GM19438 (cell line): ENCODE measurements at regions not wholly inside any gene's neighbourhood (a gene's known extent, or its start where the extent isn't known, plus 50 kb on each side); places are given as distances from the start of the nearest gene placed in this dataset.

Experiments
- ATAC-seq: cut with Tn5 transposase; IDR thresholded peaks from one replicate; pipeline ENCODE4 v1.9.1; 2021; ENCODE audit warnings: low read depth; ENCODE audit not compliant: unreplicated experiment

DNA sequence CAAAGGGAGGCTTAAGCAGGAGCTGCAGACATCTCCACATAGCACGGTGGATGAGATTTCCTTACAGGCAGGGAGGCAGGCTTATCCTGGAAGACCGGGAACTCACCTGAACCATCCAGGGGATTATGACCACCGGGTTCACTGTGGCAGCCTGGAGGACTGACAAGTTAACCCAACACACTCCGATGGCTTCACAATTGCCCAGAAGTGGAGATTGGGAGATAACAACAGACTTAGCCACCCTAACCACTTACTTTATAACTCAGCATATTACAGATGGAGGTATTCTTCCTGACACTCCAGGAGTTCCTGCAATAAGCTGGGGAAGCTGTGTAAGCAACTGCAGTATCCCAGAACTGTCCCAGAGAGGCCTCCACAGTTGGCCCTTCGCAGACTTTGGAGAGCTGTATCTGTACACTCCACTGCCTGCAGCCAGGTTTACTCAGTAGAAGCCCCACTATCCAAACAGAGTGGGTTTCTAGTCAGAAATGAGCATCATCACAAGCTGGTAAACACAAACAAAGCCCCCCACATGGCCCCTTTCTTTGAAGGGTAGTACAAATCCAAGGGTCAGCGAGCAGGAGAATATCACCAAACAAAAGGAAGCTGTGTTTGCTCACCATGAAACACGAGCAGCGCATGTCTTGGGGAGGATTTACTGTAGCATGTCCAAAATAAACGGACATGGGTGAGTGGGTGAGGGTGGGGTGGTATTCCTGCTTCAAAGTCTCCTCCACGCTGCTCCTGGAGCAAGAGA lies 462.2 kb downstream of the RASEF start:
- ATAC-seq: no peak

DNA sequence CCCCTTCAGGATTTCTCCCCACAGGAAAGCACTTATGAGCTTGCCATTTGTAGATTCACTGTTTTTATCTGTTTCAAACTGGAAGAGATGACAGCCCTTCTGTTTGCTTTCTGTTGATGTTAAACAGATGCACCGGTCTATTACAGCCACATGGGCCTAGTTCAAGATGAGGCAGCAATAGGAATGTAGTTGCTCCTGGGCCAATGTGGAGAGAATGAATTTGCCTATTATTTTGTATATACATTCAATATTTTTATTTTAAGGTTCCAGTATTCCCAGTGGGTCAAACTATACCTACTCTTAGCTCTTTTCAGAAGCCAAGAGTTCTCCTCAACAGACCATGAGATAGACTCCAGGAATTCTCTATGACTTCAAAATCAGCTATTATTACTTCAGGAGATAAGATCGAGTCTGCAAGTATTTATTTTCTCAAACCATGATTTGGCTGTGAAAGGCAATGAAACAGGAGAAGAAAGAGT lies 461.6 kb downstream of the RASEF start:
- ATAC-seq: no peak

DNA sequence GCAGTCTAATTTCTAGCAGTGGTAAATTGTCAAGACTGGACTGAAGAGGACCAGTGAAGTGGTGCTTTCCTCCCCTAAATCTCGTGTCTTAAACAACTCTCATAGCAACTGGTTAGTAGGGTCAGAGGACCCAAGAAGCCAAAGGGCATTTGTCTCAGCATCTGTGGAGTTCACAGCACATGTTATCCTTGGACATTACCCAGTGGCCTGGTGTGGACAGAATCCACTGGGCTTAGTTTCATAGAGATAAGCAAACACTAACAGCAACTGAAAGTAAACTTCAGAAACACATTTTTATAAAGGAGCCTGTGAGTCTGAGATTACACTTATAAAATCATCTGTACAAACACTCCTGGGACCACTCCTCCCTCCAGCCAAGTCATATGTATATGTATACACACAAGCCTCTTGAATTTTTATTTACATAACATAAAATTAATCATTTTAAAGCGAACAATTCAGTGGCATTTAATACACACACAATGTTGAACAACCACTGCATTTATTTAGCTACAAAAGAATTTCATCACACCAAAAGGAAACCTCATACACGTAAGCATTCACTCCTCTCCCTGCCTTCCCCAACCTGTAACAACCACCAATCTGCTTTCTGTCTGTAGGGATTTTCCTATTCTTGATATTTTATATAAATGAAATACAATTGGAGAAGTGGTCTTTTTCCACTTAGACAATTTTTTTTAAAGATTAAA lies 457.8 kb downstream of the RASEF start:
- ATAC-seq: no peak

DNA sequence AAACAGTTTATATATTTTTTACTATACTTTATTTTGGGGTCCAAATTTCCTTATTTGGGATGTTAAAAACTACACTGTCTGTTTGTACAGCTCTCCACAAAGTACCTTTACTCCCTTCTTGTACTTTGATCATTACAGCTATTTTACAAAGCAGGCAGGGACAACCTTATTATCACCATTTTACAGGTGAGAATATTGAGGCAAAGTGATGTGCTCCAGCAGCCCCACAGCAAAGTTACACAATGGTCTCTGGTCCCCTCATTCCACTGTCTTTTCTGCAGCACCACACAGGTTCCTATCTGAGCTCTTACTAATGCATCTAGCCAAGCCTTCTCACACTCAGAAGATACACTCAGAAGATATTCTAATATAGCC lies 457.3 kb downstream of the RASEF start:
- ATAC-seq: no peak

DNA sequence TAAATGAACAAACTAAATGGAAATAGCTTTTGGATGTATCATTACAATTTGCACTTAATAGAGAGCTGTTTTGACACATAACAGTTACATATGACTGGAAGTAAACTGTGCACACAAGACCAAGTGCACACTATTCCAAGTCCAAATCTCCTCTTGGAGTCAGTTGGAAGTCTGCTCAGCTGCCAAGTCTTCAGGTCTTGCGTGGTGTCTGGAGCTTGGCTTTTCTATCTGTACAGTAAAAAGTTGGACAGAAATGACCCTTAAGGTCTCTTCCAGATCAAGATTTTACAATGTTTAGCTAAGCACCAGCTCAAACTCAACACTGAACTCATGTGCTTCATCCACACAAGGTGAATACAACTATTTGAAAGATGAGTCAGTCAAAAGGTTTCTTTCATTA lies 456.9 kb downstream of the RASEF start:
- ATAC-seq: no peak

DNA sequence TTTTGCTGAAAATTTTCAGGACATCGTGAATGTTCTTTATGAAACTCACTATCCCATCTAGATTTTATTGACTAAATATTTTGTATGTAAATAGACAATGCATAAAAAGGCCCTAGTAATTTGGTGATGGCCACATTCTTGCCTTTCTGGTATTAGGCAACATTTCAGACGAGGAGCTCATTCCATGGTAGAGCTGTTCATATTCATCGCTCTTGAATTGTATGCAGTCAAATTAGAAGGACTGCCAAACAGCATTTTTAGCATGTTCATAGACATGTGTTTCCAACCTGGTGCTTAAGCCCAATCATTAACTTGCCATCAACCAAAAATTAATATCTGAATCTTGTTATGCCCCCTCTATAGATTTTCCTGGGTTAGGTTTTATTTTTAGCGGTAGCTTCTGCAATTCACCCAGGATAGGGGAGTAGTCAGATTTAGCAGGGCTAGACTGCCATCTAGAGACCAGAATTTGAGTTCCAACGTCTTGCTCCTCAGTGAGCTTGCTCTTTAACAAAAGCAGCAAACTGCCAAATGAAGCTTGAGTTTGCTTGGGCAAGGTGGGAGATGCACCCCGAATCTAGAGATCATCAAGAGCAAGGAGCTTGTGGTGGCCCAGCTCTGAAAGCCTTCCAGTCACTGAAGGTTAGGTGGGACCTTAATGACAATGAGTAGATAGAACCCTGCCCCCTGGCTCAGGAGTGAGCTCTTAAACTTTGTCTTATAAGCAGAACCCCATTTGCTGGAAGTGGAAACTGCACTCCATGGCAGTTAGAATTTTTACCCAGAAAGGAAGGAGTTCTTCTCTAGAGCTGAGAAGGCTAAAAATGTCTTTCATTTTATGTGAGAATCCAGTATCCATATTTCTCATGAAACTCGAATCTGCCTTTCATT lies 456.2 kb downstream of the RASEF start:
- no peak for ATAC-seq

DNA sequence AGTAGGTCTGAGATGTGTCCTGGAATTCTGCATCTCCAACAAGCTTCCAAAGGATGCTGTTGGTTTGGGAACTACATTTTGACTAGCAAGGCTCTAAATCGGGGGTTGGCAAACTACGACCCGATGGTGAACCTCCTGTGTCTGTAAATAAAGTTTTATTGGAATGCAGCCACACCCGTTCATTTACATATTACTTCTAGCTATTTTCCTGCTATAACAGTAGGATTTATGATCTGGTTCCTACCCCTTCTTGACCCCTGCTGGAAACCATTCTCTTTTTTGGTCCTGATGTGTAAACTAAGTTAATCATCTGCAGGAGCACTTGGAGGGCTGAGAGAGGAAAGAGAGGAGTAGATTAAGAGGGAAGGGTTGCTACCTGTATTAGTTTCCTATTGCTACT lies 454.5 kb downstream of the RASEF start:
- no peak for ATAC-seq

DNA sequence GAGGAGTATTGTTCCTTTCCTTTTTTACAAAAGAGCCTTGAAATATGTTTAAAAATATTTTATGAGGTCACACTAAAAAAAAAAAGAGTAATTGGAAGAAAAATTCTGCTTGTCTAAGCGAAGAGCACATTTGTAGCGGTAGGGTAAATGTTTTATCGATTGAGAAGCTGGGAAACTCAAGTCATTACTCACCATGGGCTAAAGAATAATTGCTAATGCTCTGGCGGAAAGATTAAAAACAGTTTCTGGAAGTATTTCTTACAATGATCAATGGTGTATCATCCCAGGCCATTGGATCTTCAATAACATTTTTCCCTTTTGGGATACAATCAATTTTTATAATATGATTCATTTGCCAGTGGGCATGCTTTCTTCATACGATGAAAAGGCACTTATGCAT lies 450.0 kb downstream of the RASEF start:
- no peak for ATAC-seq

DNA sequence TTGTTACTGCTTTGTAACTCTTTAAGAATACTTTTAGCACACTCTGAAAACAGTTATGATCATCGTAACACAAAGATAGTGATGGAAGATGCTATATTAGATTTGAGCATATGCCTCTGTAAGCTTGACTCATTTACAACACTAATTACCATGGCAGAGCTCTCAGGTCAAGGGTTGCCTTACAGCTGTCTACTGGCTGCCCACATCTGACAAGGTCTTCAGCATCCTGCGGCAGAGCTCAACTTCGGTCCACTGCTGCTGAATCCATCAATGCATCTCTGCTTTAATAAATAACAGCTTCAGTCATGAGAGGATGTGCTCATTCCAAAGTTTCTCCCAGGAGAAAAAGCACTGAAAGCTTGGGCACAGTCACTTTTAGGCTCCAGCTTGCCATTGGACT lies 449.4 kb downstream of the RASEF start:
- ATAC-seq: no peak

DNA sequence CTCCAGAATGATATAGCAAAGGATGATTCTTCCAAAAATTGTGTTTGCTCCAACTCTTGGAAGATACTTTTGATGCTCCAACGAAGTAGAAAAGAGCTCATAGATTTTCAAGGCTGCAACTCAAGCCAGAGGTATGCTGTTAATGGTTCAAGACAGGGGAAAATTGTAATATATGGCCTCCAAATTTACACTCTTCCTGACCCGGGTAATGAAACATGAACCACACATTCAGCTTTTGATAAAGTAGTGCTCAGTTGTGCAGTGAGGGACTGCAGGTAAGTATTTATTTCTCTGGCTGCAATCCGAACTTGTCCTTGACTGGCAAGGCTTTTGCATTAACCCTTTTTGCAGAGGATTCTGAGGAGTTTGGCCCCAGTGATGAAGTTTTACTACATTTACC lies 446.4 kb downstream of the RASEF start:
- no peak for ATAC-seq

DNA sequence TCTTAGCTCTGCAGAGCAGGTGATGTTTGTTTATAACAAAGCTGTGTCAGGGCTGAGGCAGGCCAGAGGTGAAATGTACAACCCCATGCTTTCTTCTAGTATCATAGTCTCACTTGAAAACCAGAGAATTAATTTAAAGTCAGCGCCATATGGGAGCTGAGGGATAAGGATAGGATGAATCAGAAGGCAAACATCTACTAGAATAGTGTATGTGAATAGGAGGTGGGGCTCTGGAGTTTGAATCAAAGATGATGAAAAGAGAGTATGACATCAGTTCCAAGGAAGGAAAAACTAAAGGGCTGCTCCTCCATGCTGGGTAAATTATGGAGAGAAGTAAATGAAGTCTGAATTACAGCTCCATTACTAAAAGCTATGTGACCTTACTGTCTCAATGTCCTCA lies 441.5 kb downstream of the RASEF start:
- ATAC-seq: no peak

DNA sequence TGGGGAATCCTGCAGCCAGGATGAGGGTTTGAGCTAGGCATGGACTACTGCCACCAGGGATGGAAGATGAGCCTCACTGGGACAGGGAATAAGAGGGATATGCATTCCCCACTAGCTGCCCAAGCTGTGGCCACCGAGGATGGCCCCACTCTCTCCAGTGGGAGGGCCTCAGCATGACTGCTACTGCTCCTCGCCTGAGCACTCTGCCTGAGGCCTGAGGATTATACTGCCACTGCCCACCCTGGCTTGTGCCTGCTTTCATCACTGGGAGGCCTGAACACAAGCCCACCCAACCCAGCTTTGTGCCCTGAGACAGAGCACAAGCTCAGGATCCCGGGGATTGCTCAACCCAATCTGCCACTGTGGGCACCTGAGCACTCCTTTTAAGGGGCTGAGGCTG lies 425.6 kb downstream of the RASEF start:
- ATAC-seq: no peak

DNA sequence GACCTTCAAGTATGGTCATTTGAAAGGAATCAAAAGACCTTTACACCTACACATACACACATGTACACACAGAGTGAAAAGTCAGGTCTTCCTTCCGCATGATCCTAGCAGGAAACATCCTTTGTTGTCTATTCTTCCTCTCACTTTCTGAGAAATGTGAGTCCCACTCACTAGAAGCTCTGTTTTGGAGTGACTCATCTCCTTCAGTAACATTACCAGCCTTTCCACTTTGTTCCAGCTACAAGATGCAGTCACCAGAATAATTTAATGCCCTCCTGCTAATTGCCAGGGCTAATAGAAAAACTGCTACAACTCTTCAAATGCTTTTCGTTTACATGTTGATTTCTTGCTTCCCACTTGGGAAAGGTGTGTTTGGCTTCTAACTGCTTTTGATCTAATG lies 417.3 kb downstream of the RASEF start:
- no peak for ATAC-seq

DNA sequence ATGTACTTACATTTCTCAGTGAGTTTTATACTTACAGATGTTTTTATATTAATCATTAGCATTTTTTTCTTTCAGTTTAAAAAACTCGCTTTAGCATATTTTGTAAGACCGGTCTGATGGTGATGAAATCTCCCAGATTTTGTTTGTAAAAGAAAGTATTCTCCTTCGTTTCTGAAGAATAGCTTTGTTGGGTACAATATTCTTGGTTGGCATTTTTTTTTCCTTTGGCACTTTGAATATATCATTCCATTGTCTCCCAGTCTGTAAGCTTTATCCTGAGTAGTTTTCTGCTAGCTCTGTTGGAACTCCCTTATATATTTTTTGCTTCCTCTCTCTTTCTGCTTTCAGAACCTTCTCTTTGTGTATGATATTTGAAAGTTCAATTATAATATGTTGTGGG lies 412.6 kb downstream of the RASEF start:
- no peak for ATAC-seq

DNA sequence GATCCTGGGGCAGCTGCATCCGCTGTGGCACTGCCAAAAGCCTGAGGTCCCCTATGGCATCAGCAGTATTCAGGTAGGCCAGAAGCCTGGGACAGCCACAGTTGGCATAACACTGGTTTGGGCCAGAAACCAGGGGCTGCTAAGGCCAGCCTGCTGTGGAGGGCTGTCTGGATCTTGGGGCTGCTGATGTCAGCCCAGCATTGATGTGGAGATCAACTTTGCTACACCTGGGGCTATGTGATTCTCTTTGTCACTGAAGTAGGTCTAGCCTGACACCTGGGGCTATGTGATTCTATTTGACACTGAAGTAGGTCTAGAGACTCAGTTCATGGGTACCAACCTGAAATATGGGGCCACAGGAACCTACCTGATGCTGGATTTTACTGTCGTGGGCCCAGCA lies 411.5 kb downstream of the RASEF start:
- no peak for ATAC-seq

DNA sequence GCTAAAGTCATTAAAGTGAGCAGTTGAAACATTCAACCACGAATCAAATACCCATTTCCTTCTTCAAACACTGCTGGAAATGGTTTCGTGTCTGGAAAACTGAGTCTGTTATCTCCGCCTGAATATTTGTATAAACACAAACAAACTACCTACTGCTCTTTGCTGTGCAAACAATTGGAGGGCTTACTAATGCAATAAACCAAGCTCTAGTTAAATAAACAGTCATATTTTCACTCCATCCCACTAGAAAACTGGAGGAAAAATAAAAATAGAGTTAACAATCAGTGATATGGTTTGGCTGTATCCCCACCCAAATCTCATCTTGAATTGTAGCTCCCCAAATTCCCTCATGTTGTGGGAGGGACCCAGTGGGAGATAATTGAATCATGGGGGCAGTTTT lies 397.6 kb downstream of the RASEF start:
- ATAC-seq: no peak

DNA sequence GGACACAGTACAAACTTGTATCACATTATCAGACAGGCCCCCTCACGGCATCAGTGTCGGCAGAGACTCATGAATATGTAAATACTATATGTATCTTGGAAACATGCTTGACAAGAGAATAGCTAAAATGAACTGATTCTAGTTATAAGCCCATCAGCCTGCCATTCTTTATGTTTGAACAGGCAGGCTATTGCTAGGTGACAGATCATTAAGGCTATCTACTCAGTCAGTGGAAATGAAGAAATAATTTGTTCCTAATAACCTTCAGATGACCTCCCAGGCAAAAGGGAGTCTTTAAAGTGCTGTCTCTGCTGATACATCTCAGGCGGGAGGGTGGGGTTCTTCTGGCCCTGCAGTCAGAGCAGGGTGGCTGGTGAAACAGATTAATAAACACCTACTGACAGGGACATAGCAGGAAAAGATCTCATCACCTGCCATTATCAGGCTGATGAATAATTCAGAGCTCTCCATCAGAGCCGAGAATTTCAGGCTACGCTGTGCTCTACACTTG lies 394.2 kb downstream of the RASEF start:
- ATAC-seq: no peak

DNA sequence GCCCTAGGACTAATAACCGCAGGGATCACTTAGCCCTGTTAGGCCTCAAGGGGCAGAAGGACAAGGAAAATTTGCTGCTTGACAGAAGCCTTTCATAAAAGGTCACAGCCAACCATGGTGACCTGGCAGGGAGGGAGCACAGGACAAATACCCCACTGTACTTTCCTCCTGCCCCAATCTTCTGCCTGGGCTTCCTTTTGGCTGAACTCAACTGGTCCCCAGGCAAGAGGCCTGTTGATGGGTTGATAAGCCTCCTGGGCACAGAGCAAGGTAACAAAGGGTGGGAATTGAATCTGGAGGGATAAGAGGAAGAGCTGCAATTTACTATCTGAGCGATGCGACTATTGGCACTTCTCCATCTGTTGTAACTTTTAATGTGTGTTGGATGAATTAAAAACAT lies 392.9 kb downstream of the RASEF start:
- no peak for ATAC-seq

DNA sequence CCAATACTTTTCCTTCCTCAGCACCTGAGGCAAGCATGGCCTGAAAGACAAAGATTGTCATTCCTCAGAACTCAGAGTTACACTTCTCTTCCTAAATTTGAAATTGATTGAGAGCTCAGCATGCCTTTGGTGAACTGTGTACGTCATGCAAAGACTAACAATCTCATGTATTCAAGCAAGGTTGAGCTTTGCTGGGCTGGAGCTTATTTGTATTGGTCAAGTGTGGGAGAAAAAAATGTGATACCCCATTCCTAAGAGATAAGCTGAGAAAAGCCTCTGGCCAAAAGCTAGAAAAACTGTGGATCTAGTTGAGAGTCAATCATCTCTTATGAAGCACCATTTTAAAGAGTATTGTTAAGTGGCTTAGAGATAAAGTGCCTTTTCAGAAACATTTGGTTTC lies 392.2 kb downstream of the RASEF start:
- ATAC-seq: no peak

DNA sequence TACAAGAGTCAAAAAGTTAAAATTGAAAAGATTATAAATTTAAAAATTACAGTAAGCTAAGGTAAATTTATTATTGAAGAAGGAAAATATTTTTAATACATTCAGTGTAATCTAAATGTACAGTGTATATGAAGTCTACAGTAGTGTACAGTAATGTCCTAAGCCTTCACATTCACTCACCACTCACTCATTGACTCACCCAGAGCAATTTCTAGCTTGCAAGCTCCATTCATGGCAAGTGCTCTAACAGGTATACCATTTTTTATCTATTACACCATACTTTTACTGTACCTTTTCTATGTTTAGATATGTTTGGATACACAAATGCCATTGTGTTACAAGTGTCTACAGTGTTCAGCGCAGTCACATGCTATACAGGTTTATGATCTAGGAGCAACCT lies 389.7 kb downstream of the RASEF start:
- no peak for ATAC-seq

DNA sequence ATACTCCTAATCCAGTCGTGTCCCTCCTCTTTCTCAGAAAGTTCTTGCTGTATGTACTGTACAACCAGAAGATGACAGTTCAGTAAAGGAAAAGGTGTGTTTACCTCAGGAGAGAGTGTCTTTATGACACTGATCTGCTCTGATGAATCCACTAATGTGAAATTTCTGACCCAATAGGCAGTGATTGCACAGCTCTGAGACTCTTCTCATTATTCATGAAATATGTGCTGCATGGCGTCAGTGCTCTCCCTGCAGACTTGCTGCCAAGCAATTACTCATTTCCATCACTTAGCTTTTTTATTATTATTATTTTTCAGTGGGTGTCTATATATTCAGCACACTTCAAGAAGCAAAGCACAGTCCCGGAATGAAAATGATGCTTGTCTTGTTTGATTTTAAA lies 389.0 kb downstream of the RASEF start:
- no peak for ATAC-seq
